ENCODE measurements at regions not wholly inside any gene's neighbourhood (a gene's known extent, or its start where the extent isn't known, plus 50 kb on each side); places are given as distances from the start of the nearest gene placed in this dataset.

DNA sequence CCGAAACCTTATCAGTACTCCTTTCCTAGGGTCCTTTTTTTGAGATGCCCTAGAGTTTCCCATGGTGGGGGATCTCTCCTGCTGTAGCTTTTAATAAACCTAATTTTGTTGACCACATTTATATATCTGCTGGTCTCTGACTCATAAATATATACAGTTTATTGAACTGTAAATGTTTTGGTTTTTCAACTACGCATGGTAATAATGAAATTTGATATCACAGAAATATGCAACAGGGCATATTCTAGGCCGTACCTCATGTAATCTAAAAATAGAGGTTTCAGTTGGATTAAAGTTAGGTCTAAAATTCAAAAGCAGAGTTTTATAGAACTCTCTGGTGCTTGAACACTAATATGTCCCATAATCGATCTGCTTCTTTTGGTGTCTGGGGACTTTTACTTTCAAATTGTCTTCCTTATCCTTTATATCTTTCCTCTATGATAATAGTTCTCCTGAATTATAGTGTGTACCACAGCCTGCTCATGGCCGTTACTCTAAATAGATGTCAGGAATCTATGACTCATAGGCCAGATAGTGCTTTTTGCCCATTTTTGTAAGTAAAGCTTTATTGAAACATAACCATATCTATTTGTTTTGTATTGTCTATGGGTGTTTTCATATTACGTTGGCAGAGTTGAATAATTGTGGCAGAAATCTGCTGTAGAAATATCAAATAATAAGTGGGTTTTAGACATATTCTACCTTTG, 324.8 kb upstream of the PCDH9 start:
- intact Hi-C loops (cut with DNase I; ENCODE audit: low total_unique reads) = no loop called here
- WGBS, 5 donors = 85 to 89% (median 86%) methylated on average over 6 of the region's 6 CpGs
- H3K27ac ChIP-seq = no peak overlapping the region
- no peaks in the 10 kb centered on the region for H3K27me3 ChIP-seq (replicated peaks in 1 of 7)
- DNase-seq = no peak
- no peaks in the 10 kb centered on the region for H3K4me1 ChIP-seq
- peaks cover 0 to 32% (median 24%) of the 10 kb centered on the region in 8 donors for H3K9me3 ChIP-seq
- H3K4me3 ChIP-seq = no peak overlapping the region
- no peaks in the 10 kb centered on the region for H3K36me3 ChIP-seq
- no peak for TF ChIP-seq POLR2AphosphoS5 (IDR thresholded peaks at IDR 0.05)
- TF ChIP-seq POLR2A (IDR thresholded peaks at IDR 0.05) = no peak
- TF ChIP-seq CTCF (IDR thresholded peaks at IDR 0.05 in 8 of 11, conservative IDR thresholded peaks at IDR 0.05 in 3 of 11) = no peak

GRCh38 chr13:67554286-67554685, 324.1 kb upstream of the PCDH9 start:
- peaks cover 0 to 32% (median 24%) of the 10 kb centered on the region in 8 donors for H3K9me3 ChIP-seq
- H3K4me1 ChIP-seq = no peaks in the 10 kb centered on the region
- no peak overlapping the region for H3K27ac ChIP-seq
- no peaks in the 10 kb centered on the region for H3K36me3 ChIP-seq
- H3K4me3 ChIP-seq = no peak overlapping the region
- intact Hi-C loops (cut with DNase I; ENCODE audit: low total_unique reads) = no loop called here
- no peak for DNase-seq
- H3K27me3 ChIP-seq (replicated peaks in 1 of 7) = no peaks in the 10 kb centered on the region
- no peak for TF ChIP-seq POLR2A (IDR thresholded peaks at IDR 0.05)

DNA sequence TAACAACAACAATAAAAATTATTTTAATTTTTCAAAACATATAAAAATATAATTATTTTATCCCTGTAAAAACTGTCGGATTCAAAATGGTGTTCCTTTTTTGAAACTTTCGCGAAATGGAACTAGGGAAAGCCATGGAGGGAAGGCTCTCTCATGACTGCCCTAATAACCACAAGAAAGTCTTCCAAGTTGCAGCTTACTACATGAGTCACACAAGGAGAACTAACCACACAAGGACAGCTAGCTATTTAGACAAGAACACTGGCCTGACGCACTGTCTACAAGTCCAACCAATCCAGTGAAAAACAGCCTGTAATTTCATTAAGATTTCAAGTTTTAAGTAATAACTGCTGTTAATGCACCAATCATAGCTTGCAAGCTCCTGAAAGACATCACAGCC, 319.2 kb upstream of the PCDH9 start:
- Histone ChIP-seq H3K27me3 (replicated peaks in 1 of 7) (no peaks in the 10 kb centered on the region), H3K27ac (no peak overlapping the region), H3K4me3 (no peak overlapping the region), H3K9me3 (no peaks in the 10 kb centered on the region), H3K36me3 (no peaks in the 10 kb centered on the region), H3K4me1 (no peaks in the 10 kb centered on the region)
- WGBS, 5 donors = 92 to 99% (median 93%) methylated on average over 4 of the region's 4 CpGs
- intact Hi-C loops (cut with DNase I; ENCODE audit: low total_unique reads) = no loop called here
- TF ChIP-seq CTCF (IDR thresholded peaks at IDR 0.05 in 8 of 11, conservative IDR thresholded peaks at IDR 0.05 in 3 of 11) (no peak), POLR2AphosphoS5 (IDR thresholded peaks at IDR 0.05) (no peak), POLR2A (IDR thresholded peaks at IDR 0.05) (no peak)
- DNase-seq = no peak

DNA sequence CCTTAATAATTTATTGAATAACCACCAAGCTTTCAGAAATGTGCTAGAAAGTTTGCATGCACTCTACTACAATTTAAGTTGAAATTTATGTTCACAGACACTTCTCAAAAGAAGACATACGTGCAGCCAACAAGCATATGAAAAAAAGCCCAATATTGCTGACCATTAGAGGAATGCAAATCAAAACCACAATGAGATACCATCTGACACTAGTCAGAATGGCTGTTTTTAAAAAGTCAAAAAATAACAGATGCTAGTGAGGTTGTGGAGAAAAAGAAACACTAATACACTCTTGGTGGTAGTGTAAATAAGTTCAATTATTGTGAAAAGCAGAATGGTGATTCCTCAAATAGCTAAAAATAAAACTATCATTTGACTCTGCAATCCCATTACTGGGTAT, 308.8 kb upstream of the PCDH9 start:
- TF ChIP-seq POLR2AphosphoS5 (IDR thresholded peaks at IDR 0.05) (no peak), CTCF (IDR thresholded peaks at IDR 0.05 in 8 of 11, conservative IDR thresholded peaks at IDR 0.05 in 3 of 11) (no peak), POLR2A (IDR thresholded peaks at IDR 0.05) (no peak)
- intact Hi-C loops (cut with DNase I; ENCODE audit: low total_unique reads) = no loop called here
- no peak for DNase-seq
- 37 to 56% (median 52%) methylated on average over 1 of the region's 1 CpG for WGBS, 5 donors
- Histone ChIP-seq H3K4me3 (no peak overlapping the region), H3K27ac (no peak overlapping the region), H3K36me3 (no peaks in the 10 kb centered on the region), H3K27me3 (replicated peaks in 1 of 7) (no peaks in the 10 kb centered on the region), H3K9me3 (no peaks in the 10 kb centered on the region), H3K4me1 (no peaks in the 10 kb centered on the region)

- TF ChIP-seq POLR2A (IDR thresholded peaks at IDR 0.05) (no peak), POLR2AphosphoS5 (IDR thresholded peaks at IDR 0.05) (no peak), CTCF (IDR thresholded peaks at IDR 0.05 in 8 of 11, conservative IDR thresholded peaks at IDR 0.05 in 3 of 11) (no peak)
- Histone ChIP-seq H3K27ac (no peak overlapping the region), H3K27me3 (replicated peaks in 1 of 7) (no peaks in the 10 kb centered on the region), H3K4me1 (no peaks in the 10 kb centered on the region), H3K36me3 (no peaks in the 10 kb centered on the region), H3K9me3 (peaks cover 0 to 11% (median 6%) of the 10 kb centered on the region in 8 donors), H3K4me3 (no peak overlapping the region)
- DNase-seq = no peak
- 30 to 51% (median 38%) methylated on average over 2 of the region's 2 CpGs for WGBS, 5 donors
- intact Hi-C loops (cut with DNase I; ENCODE audit: low total_unique reads) = no loop called here
Measured at GRCh38 chr13:67520886-67521285, 290.8 kb upstream of the PCDH9 start.

All from spleen (tissue), 11 donors.